Endothelial cell of umbilical vein (primary cell): ENCODE measurements at regions not wholly inside any gene's neighbourhood (a gene's known extent, or its start where the extent isn't known, plus 50 kb on each side); places are given as distances from the start of the nearest gene placed in this dataset.

Experiments used
- EZH2 ChIP-seq: IDR thresholded peaks from 2 replicates; pipeline ENCODE4 v1.6.1; 2012; ENCODE audit warnings: borderline replicate concordance, low read depth, mild to moderate bottlenecking, moderate library complexity, low read length, inconsistent platforms; ENCODE audit not compliant: severe bottlenecking
- FOS ChIP-seq: IDR thresholded peaks from 2 replicates; pipeline ENCODE4 v1.6.1; 2011; ENCODE audit warnings: mild to moderate bottlenecking, low read length, moderate library complexity, borderline replicate concordance; ENCODE audit not compliant: insufficient read depth
- GATA2 ChIP-seq: IDR thresholded peaks from 2 replicates; pipeline ENCODE4 v1.7.0; 2011; ENCODE audit warnings: low read depth, mild to moderate bottlenecking, moderate library complexity, mixed read lengths, low read length; ENCODE audit not compliant: insufficient read length, insufficient read depth
- POLR2A ChIP-seq: IDR thresholded peaks from 2 replicates; pipeline ENCODE4 v1.6.1; 2012; ENCODE audit warnings: low read depth, mild to moderate bottlenecking, control low read depth, low read length
- POLR2AphosphoS5 ChIP-seq: IDR thresholded peaks from 2 replicates; pipeline ENCODE4 v1.6.1; 2012; ENCODE audit warnings: low read depth, mild to moderate bottlenecking, control low read depth, low read length, moderate library complexity; ENCODE audit not compliant: insufficient read depth
- TF ChIP-seq, protein P1 (sequence below), 2 donors: IDR thresholded peaks; 1 replicate in 1 of 2; 2 replicates in 1 of 2; pipeline ENCODE4 v1.5.1; 2011; ENCODE audit warnings: low read length in 2 of 2, mild to moderate bottlenecking in 2 of 2, moderate library complexity in 2 of 2, control low read depth in 1 of 2, inconsistent platforms in 1 of 2, low read depth in 1 of 2; ENCODE audit not compliant: insufficient read depth in 1 of 2; ENCODE audit errors: extremely low read depth in 1 of 2
- TF ChIP-seq, protein P2 (sequence below): IDR thresholded peaks from 2 replicates; pipeline ENCODE4 v1.6.1; 2011; ENCODE audit not compliant: insufficient read depth, insufficient read length

DNA sequence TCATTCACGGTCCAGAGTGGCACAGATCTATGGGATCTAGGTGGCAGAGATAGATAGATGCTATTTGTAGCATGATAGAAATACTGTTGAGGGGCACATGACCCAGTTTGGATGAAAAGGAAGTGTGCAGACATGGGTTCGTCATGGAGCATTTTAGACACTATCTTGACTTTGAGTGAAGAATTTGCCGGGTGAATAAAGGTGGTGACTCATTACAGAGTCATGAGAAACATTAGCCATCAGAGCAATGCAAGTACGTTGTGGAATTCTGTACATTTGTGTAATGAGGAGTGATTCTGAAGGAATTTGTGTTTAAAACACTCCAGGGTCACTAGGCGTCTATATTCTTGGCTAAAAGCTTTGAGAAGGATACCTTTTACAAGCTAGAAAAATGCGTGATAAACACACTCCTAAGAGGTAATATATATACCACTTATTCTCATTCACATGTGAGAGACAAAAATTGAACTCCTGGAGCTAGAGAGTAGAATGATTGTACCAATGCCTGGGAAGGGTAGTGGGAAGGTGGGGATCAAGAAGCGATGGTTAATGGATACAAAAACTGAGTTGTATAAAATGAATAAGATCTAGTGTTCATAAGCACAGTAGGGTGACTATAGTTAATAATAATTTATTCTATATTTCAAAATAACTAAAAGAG lies 593.7 kb upstream of the LUZP2 start:
- TF ChIP-seq, protein P1, sequence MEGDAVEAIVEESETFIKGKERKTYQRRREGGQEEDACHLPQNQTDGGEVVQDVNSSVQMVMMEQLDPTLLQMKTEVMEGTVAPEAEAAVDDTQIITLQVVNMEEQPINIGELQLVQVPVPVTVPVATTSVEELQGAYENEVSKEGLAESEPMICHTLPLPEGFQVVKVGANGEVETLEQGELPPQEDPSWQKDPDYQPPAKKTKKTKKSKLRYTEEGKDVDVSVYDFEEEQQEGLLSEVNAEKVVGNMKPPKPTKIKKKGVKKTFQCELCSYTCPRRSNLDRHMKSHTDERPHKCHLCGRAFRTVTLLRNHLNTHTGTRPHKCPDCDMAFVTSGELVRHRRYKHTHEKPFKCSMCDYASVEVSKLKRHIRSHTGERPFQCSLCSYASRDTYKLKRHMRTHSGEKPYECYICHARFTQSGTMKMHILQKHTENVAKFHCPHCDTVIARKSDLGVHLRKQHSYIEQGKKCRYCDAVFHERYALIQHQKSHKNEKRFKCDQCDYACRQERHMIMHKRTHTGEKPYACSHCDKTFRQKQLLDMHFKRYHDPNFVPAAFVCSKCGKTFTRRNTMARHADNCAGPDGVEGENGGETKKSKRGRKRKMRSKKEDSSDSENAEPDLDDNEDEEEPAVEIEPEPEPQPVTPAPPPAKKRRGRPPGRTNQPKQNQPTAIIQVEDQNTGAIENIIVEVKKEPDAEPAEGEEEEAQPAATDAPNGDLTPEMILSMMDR (IDR thresholded peaks at IDR 0.05; ENCODE audit: extremely low read depth in 1 of 2, insufficient read depth in 1 of 2, low read depth in 1 of 2, low read length in 2 of 2): no peak
- no peak for TF ChIP-seq POLR2A
- peak; percentile 71 for TF ChIP-seq GATA2
- TF ChIP-seq FOS: peak; percentile 94
- TF ChIP-seq EZH2: no peak
- TF ChIP-seq, protein P2, sequence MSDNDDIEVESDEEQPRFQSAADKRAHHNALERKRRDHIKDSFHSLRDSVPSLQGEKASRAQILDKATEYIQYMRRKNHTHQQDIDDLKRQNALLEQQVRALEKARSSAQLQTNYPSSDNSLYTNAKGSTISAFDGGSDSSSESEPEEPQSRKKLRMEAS: no peak
- peak; percentile 48 for TF ChIP-seq POLR2AphosphoS5
